T-helper 17 cell (primary cell): ENCODE measurements at regions not wholly inside any gene's neighbourhood (a gene's known extent, or its start where the extent isn't known, plus 50 kb on each side); places are given as distances from the start of the nearest gene placed in this dataset.

ENCODE experiments used
- ATAC-seq: fragments of 150-1000 bp; cut with Tn5 transposase; 2 replicates; pipeline ENCODE4 v1.10.0; 2021; ENCODE audit warnings: mild to moderate bottlenecking, moderate library complexity
- DNase-seq, 3 donors: peaks; one replicate each; pipeline versions ENCODE4 v3.0.0 to v3.0.0-alpha.2; 2020 to 2021
- H3K9me3 ChIP-seq: one replicate; pipeline ENCODE4 v1.7.0; 2013; ENCODE audit warnings: low read length, mild to moderate bottlenecking; ENCODE audit not compliant: control insufficient read depth, poor library complexity, severe bottlenecking
- H3K27ac Mint-ChIP-seq: one replicate; pipeline ENCODE4 v1.8.0; 2022; ENCODE audit warnings: mild to moderate bottlenecking, moderate library complexity, mixed read lengths
- H3K27me3 Mint-ChIP-seq: one replicate; pipeline ENCODE4 v1.8.0; 2022; ENCODE audit warnings: mixed read lengths
- H3K36me3 Mint-ChIP-seq: one replicate; pipeline ENCODE4 v1.8.0; 2022; ENCODE audit warnings: low read depth, mixed read lengths
- H3K4me1 Mint-ChIP-seq: one replicate; pipeline ENCODE4 v1.8.0; 2022; ENCODE audit warnings: mild to moderate bottlenecking, mixed read lengths
- H3K4me3 Mint-ChIP-seq: one replicate; pipeline ENCODE4 v1.8.0; 2022; ENCODE audit warnings: mild to moderate bottlenecking, moderate library complexity, mixed read lengths

- H3K9me3 ChIP-seq: peaks cover 2% of the 10 kb centered on the region
- no peaks in the 10 kb centered on the region for H3K27me3 Mint-ChIP-seq
- H3K27ac Mint-ChIP-seq: no peak overlapping the region
- DNase-seq (no peak), ATAC-seq (no peak)
- no peak overlapping the region for H3K4me3 Mint-ChIP-seq
- H3K4me1 Mint-ChIP-seq: no peaks in the 10 kb centered on the region
- H3K36me3 Mint-ChIP-seq: no peaks in the 10 kb centered on the region
These were observed 890.7 kb upstream of the INTU start for GRCh38 chr4:126742048-126742447.

GRCh38 chr4:126742885-126743284, 889.9 kb upstream of the INTU start:
- no peak overlapping the region for H3K27ac Mint-ChIP-seq
- ATAC-seq: no peak
- no peaks in the 10 kb centered on the region for H3K36me3 Mint-ChIP-seq
- no peaks in the 10 kb centered on the region for H3K27me3 Mint-ChIP-seq
- H3K4me1 Mint-ChIP-seq: no peaks in the 10 kb centered on the region
- no peak for DNase-seq
- peaks cover 2% of the 10 kb centered on the region for H3K9me3 ChIP-seq
- H3K4me3 Mint-ChIP-seq: no peak overlapping the region

- Mint-ChIP-seq H3K36me3 (no peaks in the 10 kb centered on the region), H3K27me3 (no peaks in the 10 kb centered on the region), H3K4me3 (no peak overlapping the region), H3K27ac (no peak overlapping the region), H3K4me1 (no peaks in the 10 kb centered on the region)
- no peak for DNase-seq
- no peaks in the 10 kb centered on the region for H3K9me3 ChIP-seq
- ATAC-seq: no peak
These were observed 884.0 kb upstream of the INTU start for GRCh38 chr4:126748736-126749135.

GRCh38 chr4:126750723-126751122, 882.0 kb upstream of the INTU start:
- ATAC-seq: no peak
- Mint-ChIP-seq H3K27me3 (no peaks in the 10 kb centered on the region), H3K4me1 (no peaks in the 10 kb centered on the region), H3K36me3 (no peaks in the 10 kb centered on the region), H3K27ac (no peak overlapping the region), H3K4me3 (no peak overlapping the region)
- H3K9me3 ChIP-seq: no peaks in the 10 kb centered on the region
- no peak for DNase-seq

GRCh38 chr4:126752126-126752525, 880.6 kb upstream of the INTU start:
- no peak for ATAC-seq
- H3K36me3 Mint-ChIP-seq: no peaks in the 10 kb centered on the region
- no peaks in the 10 kb centered on the region for H3K9me3 ChIP-seq
- DNase-seq: no peak
- H3K27me3 Mint-ChIP-seq: no peaks in the 10 kb centered on the region
- no peak overlapping the region for H3K4me3 Mint-ChIP-seq
- H3K27ac Mint-ChIP-seq: no peak overlapping the region
- H3K4me1 Mint-ChIP-seq: no peaks in the 10 kb centered on the region

- DNase-seq (no peak), ATAC-seq (no peak)
- no peaks in the 10 kb centered on the region for H3K36me3 Mint-ChIP-seq
- H3K9me3 ChIP-seq: no peaks in the 10 kb centered on the region
- no peak overlapping the region for H3K4me3 Mint-ChIP-seq
- no peaks in the 10 kb centered on the region for H3K27me3 Mint-ChIP-seq
- H3K4me1 Mint-ChIP-seq: no peaks in the 10 kb centered on the region
- no peak overlapping the region for H3K27ac Mint-ChIP-seq
These were observed 880.1 kb upstream of the INTU start for GRCh38 chr4:126752702-126753101.

- H3K27me3 Mint-ChIP-seq: no peaks in the 10 kb centered on the region
These were observed 879.2 kb upstream of the INTU start for GRCh38 chr4:126753592-126753991.

GRCh38 chr4:126755506-126755905, 877.3 kb upstream of the INTU start:
- H3K36me3 Mint-ChIP-seq: no peaks in the 10 kb centered on the region
- H3K4me1 Mint-ChIP-seq: no peaks in the 10 kb centered on the region
- H3K9me3 ChIP-seq: no peaks in the 10 kb centered on the region
- H3K4me3 Mint-ChIP-seq: no peak overlapping the region
- ATAC-seq (no peak), DNase-seq (no peak)
- H3K27me3 Mint-ChIP-seq: no peaks in the 10 kb centered on the region
- no peak overlapping the region for H3K27ac Mint-ChIP-seq

More at GRCh38 chr4:126753592-126753991, 879.2 kb upstream of the INTU start:
- no peaks in the 10 kb centered on the region for H3K36me3 Mint-ChIP-seq
- no peak overlapping the region for H3K4me3 Mint-ChIP-seq
- ATAC-seq: no peak
- no peak overlapping the region for H3K27ac Mint-ChIP-seq
- no peaks in the 10 kb centered on the region for H3K4me1 Mint-ChIP-seq
- H3K9me3 ChIP-seq: no peaks in the 10 kb centered on the region
- no peak for DNase-seq

GRCh38 chr4:126756050-126756829, 876.5 kb upstream of the INTU start:
- Mint-ChIP-seq H3K27me3 (no peaks in the 10 kb centered on the region), H3K4me3 (no peak overlapping the region), H3K4me1 (no peaks in the 10 kb centered on the region), H3K36me3 (no peaks in the 10 kb centered on the region), H3K27ac (no peak overlapping the region)
- no peak for DNase-seq
- H3K9me3 ChIP-seq: no peaks in the 10 kb centered on the region
- no peak for ATAC-seq

- no peak overlapping the region for H3K27ac Mint-ChIP-seq
- ATAC-seq (no peak), DNase-seq (no peak)
- no peaks in the 10 kb centered on the region for H3K36me3 Mint-ChIP-seq
- H3K9me3 ChIP-seq: no peaks in the 10 kb centered on the region
- no peaks in the 10 kb centered on the region for H3K4me1 Mint-ChIP-seq
- H3K27me3 Mint-ChIP-seq: no peaks in the 10 kb centered on the region
- no peak overlapping the region for H3K4me3 Mint-ChIP-seq
These were observed 875.5 kb upstream of the INTU start for GRCh38 chr4:126757219-126757618.

- ATAC-seq (no peak), DNase-seq (no peak)
- H3K9me3 ChIP-seq: no peaks in the 10 kb centered on the region
- no peak overlapping the region for H3K27ac Mint-ChIP-seq
- no peak overlapping the region for H3K4me3 Mint-ChIP-seq
- H3K27me3 Mint-ChIP-seq: no peaks in the 10 kb centered on the region
- no peaks in the 10 kb centered on the region for H3K4me1 Mint-ChIP-seq
- no peaks in the 10 kb centered on the region for H3K36me3 Mint-ChIP-seq
These were observed 874.3 kb upstream of the INTU start for GRCh38 chr4:126758493-126758892.

- DNase-seq: no peak
- no peak overlapping the region for H3K4me3 Mint-ChIP-seq
- no peak overlapping the region for H3K27ac Mint-ChIP-seq
- ATAC-seq: no peak
- no peaks in the 10 kb centered on the region for H3K36me3 Mint-ChIP-seq
- H3K9me3 ChIP-seq: no peaks in the 10 kb centered on the region
- no peaks in the 10 kb centered on the region for H3K4me1 Mint-ChIP-seq
- no peaks in the 10 kb centered on the region for H3K27me3 Mint-ChIP-seq
These were observed 870.7 kb upstream of the INTU start for GRCh38 chr4:126761947-126762662.

- DNase-seq (no peak), ATAC-seq (no peak)
- no peaks in the 10 kb centered on the region for H3K9me3 ChIP-seq
- H3K27me3 Mint-ChIP-seq: no peaks in the 10 kb centered on the region
- no peak overlapping the region for H3K4me3 Mint-ChIP-seq
- no peaks in the 10 kb centered on the region for H3K36me3 Mint-ChIP-seq
- H3K27ac Mint-ChIP-seq: no peak overlapping the region
- H3K4me1 Mint-ChIP-seq: no peaks in the 10 kb centered on the region
These were observed 870.0 kb upstream of the INTU start for GRCh38 chr4:126762663-126763247.
